ENCODE measurements at regions not wholly inside any gene's neighbourhood (a gene's known extent, or its start where the extent isn't known, plus 50 kb on each side); places are given as distances from the start of the nearest gene placed in this dataset.

- TF ChIP-seq POLR2A (IDR thresholded peaks at IDR 0.05) (no peak), CTCF (IDR thresholded peaks at IDR 0.05) (no peak), EP300 (IDR thresholded peaks at IDR 0.05) (no peak), POLR2AphosphoS5 (IDR thresholded peaks at IDR 0.05) (no peak)
- 93 to 96% methylated on average over 4 of the region's 4 CpGs for WGBS, 2 donors
- Histone ChIP-seq H3K27ac (no peak overlapping the region), H3K9me3 (no peaks in the 10 kb centered on the region), H3K4me1 (no peaks in the 10 kb centered on the region), H3K36me3 (no peaks in the 10 kb centered on the region), H3K4me3 (no peak overlapping the region), H3K27me3 (no peaks in the 10 kb centered on the region)
- ATAC-seq (ENCODE audit: low FRiP score in 2 of 2) (no peak), DNase-seq (no peak)
Observed at GRCh38 chr2:163370169-163370886, 365.5 kb downstream of the FIGN start.

- Histone ChIP-seq H3K27ac (no peak overlapping the region), H3K4me3 (no peak overlapping the region), H3K9me3 (no peaks in the 10 kb centered on the region), H3K27me3 (no peaks in the 10 kb centered on the region), H3K4me1 (no peaks in the 10 kb centered on the region), H3K36me3 (no peaks in the 10 kb centered on the region)
- no peak for DNase-seq
- TF ChIP-seq POLR2AphosphoS5 (IDR thresholded peaks at IDR 0.05), result no peak
- no peak for TF ChIP-seq CTCF (IDR thresholded peaks at IDR 0.05)
- TF ChIP-seq EP300 (IDR thresholded peaks at IDR 0.05), result no peak
- TF ChIP-seq POLR2A (IDR thresholded peaks at IDR 0.05), result no peak
- 65 to 68% methylated on average over 1 of the region's 1 CpG for WGBS, 2 donors
- ATAC-seq (ENCODE audit: low FRiP score in 2 of 2), result no peak
Observed at GRCh38 chr2:163369111-163369510, 366.7 kb downstream of the FIGN start.

GRCh38 chr2:163368655-163369054, 367.2 kb downstream of the FIGN start:
- Histone ChIP-seq H3K4me3 (no peak overlapping the region), H3K9me3 (no peaks in the 10 kb centered on the region), H3K4me1 (no peaks in the 10 kb centered on the region), H3K27ac (no peak overlapping the region), H3K27me3 (no peaks in the 10 kb centered on the region), H3K36me3 (no peaks in the 10 kb centered on the region)
- no peak for DNase-seq
- ATAC-seq (ENCODE audit: low FRiP score in 2 of 2), result no peak
- TF ChIP-seq POLR2A (IDR thresholded peaks at IDR 0.05) (no peak), EP300 (IDR thresholded peaks at IDR 0.05) (no peak), CTCF (IDR thresholded peaks at IDR 0.05) (no peak), POLR2AphosphoS5 (IDR thresholded peaks at IDR 0.05) (no peak)

GRCh38 chr2:163367825-163368582, 367.8 kb downstream of the FIGN start:
- H3K9me3 ChIP-seq, result no peaks in the 10 kb centered on the region
- no peaks in the 10 kb centered on the region for H3K4me1 ChIP-seq
- no peaks in the 10 kb centered on the region for H3K36me3 ChIP-seq
- WGBS, 2 donors, result 85 to 91% methylated on average over 4 of the region's 4 CpGs
- H3K27ac ChIP-seq, result no peak overlapping the region
- TF ChIP-seq POLR2AphosphoS5 (IDR thresholded peaks at IDR 0.05) (no peak), CTCF (IDR thresholded peaks at IDR 0.05) (no peak), POLR2A (IDR thresholded peaks at IDR 0.05) (no peak), EP300 (IDR thresholded peaks at IDR 0.05) (no peak)
- DNase-seq, result no peak
- no peak for ATAC-seq (ENCODE audit: low FRiP score in 2 of 2)
- H3K4me3 ChIP-seq, result no peak overlapping the region
- no peaks in the 10 kb centered on the region for H3K27me3 ChIP-seq
